Stimulated activated effector memory CD8-positive, alpha-beta T cell treated with anti-CD3 and anti-CD28 coated beads, Interleukin-12 subunit alpha, Interleukin-12 subunit beta, amount 100 ng/mL, for 72 hours (primary cell): ENCODE measurements at regions not wholly inside any gene's neighbourhood (a gene's known extent, or its start where the extent isn't known, plus 50 kb on each side); places are given as distances from the start of the nearest gene placed in this dataset.
"Not testable (repeated sequence)": the region's sequence is repeated elsewhere in the genome, so short reads cannot be mapped to it uniquely, and the experiment has no call there.

Experiments used
- ATAC-seq: fragments of 150-1000 bp; cut with Tn5 transposase; 2 replicates; pipeline ENCODE4 v1.10.0; 2021
- DNase-seq, 2 donors: peaks; one replicate each; pipeline ENCODE4 v3.0.0; 2021 to 2022; ENCODE audit warnings: low spot score in 2 of 2
- H3K27ac Mint-ChIP-seq: one replicate; pipeline ENCODE4 v1.8.0; 2022; ENCODE audit warnings: mild to moderate bottlenecking, mixed read lengths
- H3K36me3 Mint-ChIP-seq: one replicate; pipeline ENCODE4 v1.8.0; 2022; ENCODE audit warnings: mild to moderate bottlenecking, mixed read lengths
- H3K4me1 Mint-ChIP-seq: one replicate; pipeline ENCODE4 v1.8.0; 2022; ENCODE audit warnings: mixed read lengths
- H3K4me3 Mint-ChIP-seq: one replicate; pipeline ENCODE4 v1.8.0; 2022; ENCODE audit warnings: mild to moderate bottlenecking, mixed read lengths
- H3K9me3 Mint-ChIP-seq: one replicate; pipeline ENCODE4 v1.8.0; 2022; ENCODE audit warnings: mixed read lengths

DNA sequence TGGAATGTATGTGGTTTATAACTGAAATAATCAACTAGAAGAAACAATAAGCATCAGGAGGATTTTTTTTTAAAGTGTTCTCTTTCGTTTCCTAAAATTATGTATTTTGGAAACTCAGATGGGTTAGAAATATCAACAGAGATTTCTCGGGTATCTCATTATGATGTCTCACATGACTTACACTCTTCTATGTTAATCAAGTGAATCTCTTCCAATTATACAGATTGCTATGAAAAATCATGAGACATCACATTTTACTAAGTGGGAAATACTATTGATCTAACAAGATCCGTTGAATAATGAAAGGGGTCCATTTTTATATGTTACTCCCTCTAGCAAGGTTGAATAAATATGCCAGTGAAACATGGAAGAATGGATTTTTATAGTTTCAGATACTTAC lies 54.7 kb upstream of the NRIP1 start:
- no peak overlapping the region for H3K4me3 Mint-ChIP-seq
- no peaks in the 10 kb centered on the region for H3K9me3 Mint-ChIP-seq
- ATAC-seq (no peak), DNase-seq (no peak)
- H3K36me3 Mint-ChIP-seq: no peaks in the 10 kb centered on the region
- no peaks in the 10 kb centered on the region for H3K4me1 Mint-ChIP-seq
- no peak overlapping the region for H3K27ac Mint-ChIP-seq

- no peak overlapping the region for H3K27ac Mint-ChIP-seq
- no peak for DNase-seq
- H3K36me3 Mint-ChIP-seq: no peaks in the 10 kb centered on the region
- H3K4me3 Mint-ChIP-seq: no peak overlapping the region
- no peaks in the 10 kb centered on the region for H3K4me1 Mint-ChIP-seq
- ATAC-seq: no peak
- no peaks in the 10 kb centered on the region for H3K9me3 Mint-ChIP-seq
These were observed 56.4 kb upstream of the NRIP1 start for GRCh38 chr21:15121097-15121654.

- Mint-ChIP-seq H3K4me3 (no peak overlapping the region), H3K4me1 (no peaks in the 10 kb centered on the region), H3K9me3 (no peaks in the 10 kb centered on the region), H3K27ac (no peak overlapping the region), H3K36me3 (no peaks in the 10 kb centered on the region)
- ATAC-seq (no peak), DNase-seq (no peak)
These were observed 56.9 kb upstream of the NRIP1 start for GRCh38 chr21:15121655-15122120.

GRCh38 chr21:15122241-15122640 lies 57.4 kb upstream of the NRIP1 start:
- no peak for DNase-seq
- no peak for ATAC-seq
- Mint-ChIP-seq H3K4me3 (no peak overlapping the region), H3K4me1 (no peaks in the 10 kb centered on the region), H3K27ac (no peak overlapping the region), H3K9me3 (no peaks in the 10 kb centered on the region), H3K36me3 (no peaks in the 10 kb centered on the region)

- no peaks in the 10 kb centered on the region for H3K36me3 Mint-ChIP-seq
- peaks cover 7% of the 10 kb centered on the region for H3K4me1 Mint-ChIP-seq
- DNase-seq (no peak), ATAC-seq (no peak)
- H3K27ac Mint-ChIP-seq: no peak overlapping the region
- H3K9me3 Mint-ChIP-seq: peaks cover 3% of the 10 kb centered on the region
- H3K4me3 Mint-ChIP-seq: no peak overlapping the region
These were observed 59.9 kb upstream of the NRIP1 start for GRCh38 chr21:15124731-15125130.

GRCh38 chr21:15126948-15127347 lies 62.1 kb upstream of the NRIP1 start:
- ATAC-seq: no peak
- H3K9me3 Mint-ChIP-seq: peaks cover 3% of the 10 kb centered on the region
- H3K4me1 Mint-ChIP-seq: peaks cover 7% of the 10 kb centered on the region
- no peak for DNase-seq
- no peak overlapping the region for H3K27ac Mint-ChIP-seq
- no peaks in the 10 kb centered on the region for H3K36me3 Mint-ChIP-seq
- H3K4me3 Mint-ChIP-seq: no peak overlapping the region

DNA sequence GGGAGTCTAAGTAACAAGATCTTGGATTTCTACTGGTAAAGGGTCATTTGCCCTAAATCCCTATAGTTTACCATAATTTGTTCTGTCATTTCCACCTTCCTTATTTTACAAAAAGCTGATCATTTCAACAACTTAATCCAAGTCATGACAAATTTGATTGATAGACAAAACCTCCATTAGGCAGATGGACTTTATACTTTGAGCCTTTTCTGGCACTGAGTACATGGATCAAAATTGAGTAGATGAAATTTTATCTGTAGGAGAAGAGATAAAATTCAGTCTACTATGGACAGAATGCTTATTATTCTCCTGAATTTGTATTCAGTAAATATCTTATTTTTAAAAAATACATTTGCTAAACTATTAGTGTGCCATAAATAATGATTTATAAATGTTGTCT lies 62.6 kb upstream of the NRIP1 start:
- H3K9me3 Mint-ChIP-seq: peaks cover 3% of the 10 kb centered on the region
- H3K4me1 Mint-ChIP-seq: peaks cover 7% of the 10 kb centered on the region
- ATAC-seq (no peak), DNase-seq (no peak)
- no peak overlapping the region for H3K27ac Mint-ChIP-seq
- no peaks in the 10 kb centered on the region for H3K36me3 Mint-ChIP-seq
- no peak overlapping the region for H3K4me3 Mint-ChIP-seq

- H3K36me3 Mint-ChIP-seq: no peaks in the 10 kb centered on the region
- peaks cover 3% of the 10 kb centered on the region for H3K9me3 Mint-ChIP-seq
- ATAC-seq (no peak), DNase-seq (no peak)
- no peak overlapping the region for H3K27ac Mint-ChIP-seq
- peaks cover 7% of the 10 kb centered on the region for H3K4me1 Mint-ChIP-seq
- H3K4me3 Mint-ChIP-seq: no peak overlapping the region
These were observed 63.5 kb upstream of the NRIP1 start for GRCh38 chr21:15128267-15128666.

- H3K27ac Mint-ChIP-seq, ATAC-seq, H3K4me1 Mint-ChIP-seq, H3K36me3 Mint-ChIP-seq, DNase-seq, H3K4me3 Mint-ChIP-seq, H3K9me3 Mint-ChIP-seq: not testable (repeated sequence)
These were observed 63.9 kb upstream of the NRIP1 start for GRCh38 chr21:15128714-15129113.

DNA sequence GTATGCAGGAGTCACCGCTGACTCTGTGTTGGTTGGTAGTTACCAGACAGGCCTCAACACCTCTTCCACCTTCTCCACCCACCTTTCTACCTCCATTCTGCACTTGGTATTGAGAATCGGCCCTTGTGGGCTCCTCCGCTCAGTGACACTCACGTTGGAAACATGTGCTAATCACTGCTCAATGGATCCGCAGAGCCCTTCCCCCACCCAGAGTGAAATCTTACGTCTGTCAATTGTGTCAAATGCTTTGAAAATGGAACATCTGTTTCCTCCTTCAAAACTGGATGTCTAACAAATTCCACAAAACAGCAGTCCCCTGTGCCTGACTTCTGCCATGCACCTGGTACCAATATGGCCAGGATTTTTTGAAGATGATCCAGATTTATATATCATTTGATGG lies 65.5 kb upstream of the NRIP1 start:
- Mint-ChIP-seq H3K27ac (no peak overlapping the region), H3K4me3 (no peak overlapping the region), H3K36me3 (no peaks in the 10 kb centered on the region), H3K9me3 (peaks cover 3% of the 10 kb centered on the region), H3K4me1 (peaks cover 7% of the 10 kb centered on the region)
- ATAC-seq (no peak), DNase-seq (no peak)

DNA sequence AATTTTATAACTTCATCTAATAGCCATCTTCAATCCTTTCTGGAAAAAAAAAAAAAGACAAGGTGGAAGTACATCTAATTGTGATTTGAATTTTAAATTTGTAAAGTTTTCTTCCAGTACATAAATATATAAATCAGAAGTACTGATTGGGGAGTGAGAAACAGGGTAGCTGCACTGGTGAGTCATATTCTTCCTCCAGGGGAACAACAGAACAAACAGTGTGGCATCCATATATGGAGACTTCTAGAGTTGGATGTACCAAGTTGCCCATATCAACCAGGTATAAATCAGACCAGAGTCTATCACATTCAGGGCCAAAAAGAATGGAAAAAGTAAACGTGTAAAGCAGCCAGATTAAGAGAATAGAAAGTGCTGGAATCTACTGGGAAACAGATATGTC lies 66.0 kb upstream of the NRIP1 start:
- no peak for DNase-seq
- Mint-ChIP-seq H3K4me1 (peaks cover 7% of the 10 kb centered on the region), H3K9me3 (peaks cover 3% of the 10 kb centered on the region)

GRCh38 chr21:15132781-15133180 lies 68.0 kb upstream of the NRIP1 start:
- no peaks in the 10 kb centered on the region for H3K36me3 Mint-ChIP-seq
- ATAC-seq (no peak), DNase-seq (no peak)
- peaks cover 7% of the 10 kb centered on the region for H3K4me1 Mint-ChIP-seq
- H3K27ac Mint-ChIP-seq: no peak overlapping the region
- H3K4me3 Mint-ChIP-seq: no peak overlapping the region
- H3K9me3 Mint-ChIP-seq: peaks cover 3% of the 10 kb centered on the region

More for the DNA sequence above, 66.0 kb upstream of the NRIP1 start:
- H3K27ac Mint-ChIP-seq: no peak overlapping the region
- no peaks in the 10 kb centered on the region for H3K36me3 Mint-ChIP-seq
- H3K4me3 Mint-ChIP-seq: no peak overlapping the region
- no peak for ATAC-seq

DNA sequence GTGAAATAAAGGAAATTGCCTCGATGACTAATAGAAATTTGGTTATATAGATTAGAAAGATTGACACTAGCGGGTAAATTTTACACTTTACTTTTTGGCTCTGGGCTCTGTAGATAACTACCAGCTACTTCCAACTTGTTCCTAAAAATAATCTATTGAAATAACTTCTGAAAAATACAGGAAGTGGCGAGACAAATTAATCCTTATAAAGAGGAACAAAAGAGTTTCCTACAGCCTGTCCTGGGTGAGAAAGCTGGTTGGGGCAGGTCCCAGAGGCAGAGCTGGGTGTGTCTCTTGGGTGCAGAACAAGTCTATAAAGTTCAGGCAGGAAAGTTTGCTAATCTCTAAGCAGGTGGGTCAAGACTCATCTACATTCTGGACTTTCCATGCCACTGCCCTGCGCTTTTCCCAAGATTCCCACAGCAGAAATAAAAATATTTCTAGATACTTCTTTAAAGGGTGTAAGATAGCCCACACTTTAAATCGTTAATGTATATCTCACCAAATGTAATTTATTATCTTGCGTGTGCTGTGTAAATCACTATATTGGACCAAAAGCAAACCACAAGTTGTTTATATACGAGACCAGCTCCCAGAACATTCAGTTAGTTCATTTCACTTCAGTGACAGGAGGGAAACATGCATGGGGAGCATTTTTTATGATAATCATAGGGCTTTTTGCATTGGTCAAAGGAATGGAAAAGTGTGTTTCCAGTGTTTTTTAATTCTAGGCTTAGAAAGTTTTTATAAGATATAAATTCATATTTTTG lies 70.1 kb upstream of the NRIP1 start:
- no peak for ATAC-seq
- Mint-ChIP-seq H3K4me1 (no peaks in the 10 kb centered on the region), H3K4me3 (no peak overlapping the region), H3K9me3 (no peaks in the 10 kb centered on the region), H3K27ac (no peak overlapping the region), H3K36me3 (no peaks in the 10 kb centered on the region)
- DNase-seq: no peak

GRCh38 chr21:15135867-15136629 lies 71.2 kb upstream of the NRIP1 start:
- no peaks in the 10 kb centered on the region for H3K4me1 Mint-ChIP-seq
- H3K9me3 Mint-ChIP-seq: no peaks in the 10 kb centered on the region
- ATAC-seq (no peak), DNase-seq (no peak)
- H3K4me3 Mint-ChIP-seq: no peak overlapping the region
- no peak overlapping the region for H3K27ac Mint-ChIP-seq
- no peaks in the 10 kb centered on the region for H3K36me3 Mint-ChIP-seq

DNA sequence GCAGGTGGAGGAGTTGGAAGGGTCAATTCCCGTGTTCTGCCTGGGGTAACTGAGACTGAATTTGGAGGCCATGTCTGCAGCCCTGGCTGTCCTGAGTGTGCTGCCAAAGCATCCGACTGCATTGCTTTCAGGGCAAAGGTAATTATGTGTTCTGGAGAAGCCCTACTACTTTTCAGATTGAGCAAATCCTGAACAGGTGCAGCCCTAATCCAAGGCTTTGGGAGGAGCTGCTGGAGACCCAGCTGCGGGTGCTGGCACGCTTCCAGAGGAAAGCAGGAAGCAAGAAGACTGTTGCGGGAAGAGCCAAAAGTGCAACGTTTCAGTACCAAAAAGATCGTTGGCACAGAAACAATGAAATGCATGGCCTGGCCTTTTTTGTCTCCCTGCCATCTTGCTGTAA lies 73.7 kb upstream of the NRIP1 start:
- no peaks in the 10 kb centered on the region for H3K36me3 Mint-ChIP-seq
- H3K4me3 Mint-ChIP-seq: no peak overlapping the region
- H3K27ac Mint-ChIP-seq: no peak overlapping the region
- no peaks in the 10 kb centered on the region for H3K4me1 Mint-ChIP-seq
- H3K9me3 Mint-ChIP-seq: no peaks in the 10 kb centered on the region
- no peak for DNase-seq
- no peak for ATAC-seq

DNA sequence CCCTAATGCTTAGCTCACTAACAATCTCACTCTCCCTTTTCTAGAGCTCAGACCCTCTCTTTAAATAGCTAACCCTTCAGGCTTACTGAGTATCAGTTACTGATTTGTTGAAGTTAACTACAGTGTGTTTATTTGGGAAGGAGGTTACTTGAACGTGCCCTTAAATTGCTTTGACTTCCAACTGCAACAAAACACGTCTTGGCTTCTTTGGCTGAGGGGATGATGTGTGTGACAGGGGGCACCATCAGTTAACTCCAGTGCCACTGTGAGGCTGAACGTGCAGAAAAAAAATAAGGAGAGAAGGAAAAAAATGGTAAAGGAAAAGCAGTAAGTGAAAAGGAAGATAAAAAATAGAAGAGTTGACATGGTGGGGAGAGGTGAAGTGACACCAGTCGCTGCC lies 75.1 kb upstream of the NRIP1 start:
- Mint-ChIP-seq H3K27ac (no peak overlapping the region), H3K36me3 (no peaks in the 10 kb centered on the region), H3K4me3 (no peak overlapping the region), H3K4me1 (no peaks in the 10 kb centered on the region), H3K9me3 (no peaks in the 10 kb centered on the region)
- DNase-seq: no peak
- ATAC-seq: no peak
